ENCODE measurements at regions not wholly inside any gene's neighbourhood (a gene's known extent, or its start where the extent isn't known, plus 50 kb on each side); places are given as distances from the start of the nearest gene placed in this dataset.

DNA sequence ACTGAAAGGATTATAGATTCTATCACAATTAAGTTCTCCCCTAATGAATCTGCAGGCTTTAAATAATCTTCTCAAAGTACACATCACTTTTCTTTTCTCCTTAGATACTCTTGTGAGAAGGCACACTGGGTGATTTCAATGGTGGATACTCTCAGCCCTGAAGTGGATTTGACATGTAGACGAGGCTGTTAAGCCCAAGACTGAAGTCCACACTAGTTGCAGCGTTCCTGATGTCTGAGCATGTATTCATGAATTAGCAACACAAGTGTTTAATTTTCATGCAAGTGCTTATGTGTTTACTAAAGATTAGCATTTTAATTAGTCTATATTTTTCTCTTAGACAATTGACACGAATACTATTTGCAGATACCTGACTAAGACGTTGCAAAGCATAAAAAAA, 218.9 kb downstream of the TMEM161B start:
- in situ Hi-C loops (cut with MboI; ENCODE audit: low sequenced_read_pairs, unreplicated experiment): no loop called here
- no peak for TF ChIP-seq CTCF (IDR thresholded peaks at IDR 0.05; ENCODE audit: borderline replicate concordance, control extremely low read depth, extremely low read depth, insufficient read depth, missing control alignments)
- no peak for DNase-seq (ENCODE audit: low spot score)

GRCh38 chr5:88049156-88049555, 219.5 kb downstream of the TMEM161B start:
- DNase-seq (ENCODE audit: low spot score): no peak
- TF ChIP-seq CTCF (IDR thresholded peaks at IDR 0.05; ENCODE audit: borderline replicate concordance, control extremely low read depth, extremely low read depth, insufficient read depth, missing control alignments): no peak
- in situ Hi-C loops (cut with MboI; ENCODE audit: low sequenced_read_pairs, unreplicated experiment): no loop called here

GRCh38 chr5:88045931-88046461, 222.6 kb downstream of the TMEM161B start:
- in situ Hi-C loops (cut with MboI; ENCODE audit: low sequenced_read_pairs, unreplicated experiment): no loop called here
- DNase-seq (ENCODE audit: low spot score): no peak
- TF ChIP-seq CTCF (IDR thresholded peaks at IDR 0.05; ENCODE audit: borderline replicate concordance, control extremely low read depth, extremely low read depth, insufficient read depth, missing control alignments): no peak

DNA sequence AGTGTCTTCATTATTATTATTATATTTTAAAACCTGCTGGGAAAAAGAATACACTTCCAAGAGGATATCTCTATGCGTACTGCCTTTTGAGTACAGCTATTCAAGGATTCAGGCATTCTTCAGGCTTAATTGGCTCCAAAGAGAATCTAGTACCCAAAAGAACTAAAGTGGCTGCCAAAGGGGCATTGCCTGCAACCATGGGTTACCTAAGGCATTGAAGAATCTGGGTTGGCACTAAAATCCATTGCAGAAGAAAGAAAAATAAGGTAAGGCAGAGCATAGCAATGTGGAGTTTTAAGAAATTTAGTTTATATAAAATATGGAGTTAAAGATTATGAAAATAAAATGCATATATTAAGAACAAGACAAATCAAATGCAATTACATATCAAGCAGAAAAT, 223.5 kb downstream of the TMEM161B start:
- in situ Hi-C loops (cut with MboI; ENCODE audit: low sequenced_read_pairs, unreplicated experiment): no loop called here

GRCh38 chr5:88034520-88034919, 234.1 kb downstream of the TMEM161B start:
- in situ Hi-C loops (cut with MboI; ENCODE audit: low sequenced_read_pairs, unreplicated experiment): no loop called here
- DNase-seq (ENCODE audit: low spot score): no peak
- no peak for TF ChIP-seq CTCF (IDR thresholded peaks at IDR 0.05; ENCODE audit: borderline replicate concordance, control extremely low read depth, extremely low read depth, insufficient read depth, missing control alignments)

More for the DNA sequence above, 223.5 kb downstream of the TMEM161B start:
- no peak for DNase-seq (ENCODE audit: low spot score)
- no peak for TF ChIP-seq CTCF (IDR thresholded peaks at IDR 0.05; ENCODE audit: borderline replicate concordance, control extremely low read depth, extremely low read depth, insufficient read depth, missing control alignments)

GRCh38 chr5:88033191-88033590, 235.5 kb downstream of the TMEM161B start:
- in situ Hi-C loops (cut with MboI; ENCODE audit: low sequenced_read_pairs, unreplicated experiment): no loop called here
- no peak for TF ChIP-seq CTCF (IDR thresholded peaks at IDR 0.05; ENCODE audit: borderline replicate concordance, control extremely low read depth, extremely low read depth, insufficient read depth, missing control alignments)
- no peak for DNase-seq (ENCODE audit: low spot score)

GRCh38 chr5:88029011-88029410, 239.6 kb downstream of the TMEM161B start:
- in situ Hi-C loops (cut with MboI; ENCODE audit: low sequenced_read_pairs, unreplicated experiment): no loop called here
- no peak for TF ChIP-seq CTCF (IDR thresholded peaks at IDR 0.05; ENCODE audit: borderline replicate concordance, control extremely low read depth, extremely low read depth, insufficient read depth, missing control alignments)
- DNase-seq (ENCODE audit: low spot score): no peak

All from GM13976 (cell line).